Naive thymus-derived CD4-positive, alpha-beta T cell (primary cell): ENCODE measurements at regions not wholly inside any gene's neighbourhood (a gene's known extent, or its start where the extent isn't known, plus 50 kb on each side); places are given as distances from the start of the nearest gene placed in this dataset.

Experiments used
- ATAC-seq: fragments of 150-1000 bp; cut with Tn5 transposase; 2 replicates; pipeline ENCODE4 v1.10.0; 2021; ENCODE audit warnings: mild to moderate bottlenecking, moderate library complexity
- CTCF ChIA-PET: fragments of 350-600 bp; sonication (Branson Sonifier 250); formaldehyde crosslinking; loops from one replicate; lab custom pipeline; 2021; ENCODE audit warnings: antibody characterized with exemption; lab: Charles Lee
- POLR2A ChIA-PET: fragments of 350-600 bp; sonication (Branson Sonifier 250); formaldehyde crosslinking; loops from one replicate; lab custom pipeline; 2021; ENCODE audit warnings: antibody characterized with exemption, inconsistent platforms; lab: Charles Lee
- DNase-seq, 9 donors: peaks; one replicate each; pipeline versions ENCODE4 v3.0.0 to v3.0.0-alpha.2; 2020 to 2022; ENCODE audit warnings: mixed read lengths in 1 of 9
- H3K27ac ChIP-seq: one replicate; pipeline ENCODE4 v1.7.0; 2013; ENCODE audit warnings: mild to moderate bottlenecking, low read depth, low read length, moderate library complexity
- H3K27me3 ChIP-seq, 2 donors: one replicate each; pipeline ENCODE4 v1.7.0; 2013; ENCODE audit warnings: low read length in 2 of 2, mild to moderate bottlenecking in 2 of 2, moderate library complexity in 2 of 2; ENCODE audit not compliant: control insufficient read depth in 2 of 2, insufficient read depth in 2 of 2
- H3K36me3 ChIP-seq, 3 experiments: 1 replicate in 2 of 3; 2 replicates in 1 of 3; pipeline ENCODE4 v1.7.0; 2013; ENCODE audit warnings: low read length in 3 of 3, mild to moderate bottlenecking in 3 of 3, moderate library complexity in 1 of 3; ENCODE audit not compliant: insufficient read depth in 3 of 3, control insufficient read depth in 2 of 3
- H3K4me1 ChIP-seq, 2 donors: one replicate each; pipeline ENCODE4 v1.7.0; 2013; ENCODE audit warnings: low read length in 2 of 2, mild to moderate bottlenecking in 2 of 2, moderate library complexity in 1 of 2; ENCODE audit not compliant: control insufficient read depth in 2 of 2, insufficient read depth in 2 of 2
- H3K4me3 ChIP-seq: 2 replicates; pipeline ENCODE4 v1.7.0; 2013; ENCODE audit warnings: mild to moderate bottlenecking, low read length
- H3K9me3 ChIP-seq, 3 experiments: 1 replicate in 2 of 3; 2 replicates in 1 of 3; pipeline ENCODE4 v1.7.0; 2013; ENCODE audit warnings: low read length in 3 of 3; ENCODE audit not compliant: control insufficient read depth in 2 of 3
- H3K27ac Mint-ChIP-seq, 9 donors: one replicate each; pipeline ENCODE4 v1.8.0; 2020 to 2022; ENCODE audit warnings: mixed read lengths in 9 of 9, mild to moderate bottlenecking in 8 of 9, moderate library complexity in 5 of 9, inconsistent platforms in 2 of 9
- H3K27me3 Mint-ChIP-seq, 5 donors: one replicate each; pipeline ENCODE4 v1.8.0; 2021 to 2022; ENCODE audit warnings: mixed read lengths in 5 of 5, mild to moderate bottlenecking in 1 of 5
- H3K36me3 Mint-ChIP-seq, 5 donors: one replicate each; pipeline ENCODE4 v1.8.0; 2020 to 2022; ENCODE audit warnings: mixed read lengths in 5 of 5, mild to moderate bottlenecking in 3 of 5, inconsistent platforms in 1 of 5
- H3K4me1 Mint-ChIP-seq, 7 donors: one replicate each; pipeline ENCODE4 v1.8.0; 2020 to 2022; ENCODE audit warnings: mixed read lengths in 7 of 7, mild to moderate bottlenecking in 3 of 7, inconsistent platforms in 1 of 7
- H3K4me3 Mint-ChIP-seq, 10 donors: one replicate each; pipeline ENCODE4 v1.8.0; 2020 to 2022; ENCODE audit warnings: mild to moderate bottlenecking in 10 of 10, mixed read lengths in 10 of 10, moderate library complexity in 6 of 10, inconsistent platforms in 2 of 10
- H3K9me3 Mint-ChIP-seq, 11 donors: one replicate each; pipeline ENCODE4 v1.8.0; 2020 to 2022; ENCODE audit warnings: mixed read lengths in 11 of 11, mild to moderate bottlenecking in 4 of 11, inconsistent platforms in 1 of 11, moderate library complexity in 1 of 11
- intact Hi-C, 2 donors: fragments of 100-400 bp; cut with micrococcal nuclease; formaldehyde crosslinking; loops; one replicate each; pipeline ENCODE4 v1.15.1; 2023

GRCh38 chr4:10983268-10983667 lies 298.7 kb upstream of the CLNK start:
- peaks cover 0 to 3% (median 0%) of the 10 kb centered on the region in 11 donors for H3K9me3 Mint-ChIP-seq
- ATAC-seq (no peak), DNase-seq (peak in 1 of 9 donors; percentile 19)
- peaks cover 8 to 18% (median 11%) of the 10 kb centered on the region in 7 donors for H3K4me1 Mint-ChIP-seq
- no peaks in the 10 kb centered on the region for H3K4me1 ChIP-seq
- H3K36me3 Mint-ChIP-seq: no peaks in the 10 kb centered on the region
- no peak overlapping the region for H3K4me3 ChIP-seq
- H3K36me3 ChIP-seq: no peaks in the 10 kb centered on the region
- intact Hi-C loops: no loop called here
- H3K27ac Mint-ChIP-seq: no peak overlapping the region
- H3K27me3 Mint-ChIP-seq: peaks cover 0 to 4% (median 0%) of the 10 kb centered on the region in 5 donors
- ChIA-PET POLR2A (no interaction called here), CTCF (no interaction called here)
- no peak overlapping the region for H3K27ac ChIP-seq
- H3K4me3 Mint-ChIP-seq: no peak overlapping the region
- H3K27me3 ChIP-seq: no peaks in the 10 kb centered on the region
- no peaks in the 10 kb centered on the region for H3K9me3 ChIP-seq

- H3K4me3 ChIP-seq: no peak overlapping the region
- no peaks in the 10 kb centered on the region for H3K36me3 ChIP-seq
- no peaks in the 10 kb centered on the region for H3K4me1 ChIP-seq
- H3K27me3 Mint-ChIP-seq: no peaks in the 10 kb centered on the region
- no peaks in the 10 kb centered on the region for H3K36me3 Mint-ChIP-seq
- H3K27ac Mint-ChIP-seq: peak overlapping the region in 1 of 9 donors; percentile 40
- no peak overlapping the region for H3K27ac ChIP-seq
- ChIA-PET POLR2A (no interaction called here), CTCF (no interaction called here)
- H3K27me3 ChIP-seq: no peaks in the 10 kb centered on the region
- no peaks in the 10 kb centered on the region for H3K9me3 ChIP-seq
- peaks cover 8 to 18% (median 11%) of the 10 kb centered on the region in 7 donors for H3K4me1 Mint-ChIP-seq
- DNase-seq: no peak
- H3K9me3 Mint-ChIP-seq: peaks cover 0 to 5% (median 0%) of the 10 kb centered on the region in 11 donors
- ATAC-seq: no peak
- intact Hi-C loops: no loop called here
- H3K4me3 Mint-ChIP-seq: no peak overlapping the region
Measured at GRCh38 chr4:10982305-10982704, 297.7 kb upstream of the CLNK start.

GRCh38 chr4:10981576-10981975 lies 297.0 kb upstream of the CLNK start:
- POLR2A ChIA-PET: no interaction called here
- no peak overlapping the region for H3K27ac ChIP-seq
- H3K36me3 Mint-ChIP-seq: no peaks in the 10 kb centered on the region

GRCh38 chr4:10981096-10981495 lies 296.5 kb upstream of the CLNK start:
- Mint-ChIP-seq H3K27ac (no peak overlapping the region), H3K4me3 (no peak overlapping the region), H3K4me1 (peaks cover 8 to 18% (median 11%) of the 10 kb centered on the region in 7 donors), H3K9me3 (peaks cover 0 to 5% (median 0%) of the 10 kb centered on the region in 11 donors), H3K27me3 (peaks cover 0 to 1% (median 0%) of the 10 kb centered on the region in 5 donors), H3K36me3 (no peaks in the 10 kb centered on the region)
- H3K36me3 ChIP-seq: no peaks in the 10 kb centered on the region
- POLR2A ChIA-PET: no interaction called here
- no peak overlapping the region for H3K27ac ChIP-seq
- no peaks in the 10 kb centered on the region for H3K9me3 ChIP-seq
- DNase-seq (no peak), ATAC-seq (no peak)
- H3K4me3 ChIP-seq: no peak overlapping the region
- intact Hi-C loops: no loop called here
- no peaks in the 10 kb centered on the region for H3K4me1 ChIP-seq
- H3K27me3 ChIP-seq: no peaks in the 10 kb centered on the region
- CTCF ChIA-PET: no interaction called here

More at GRCh38 chr4:10981576-10981975, 297.0 kb upstream of the CLNK start:
- no peak for ATAC-seq
- Histone ChIP-seq H3K9me3 (no peaks in the 10 kb centered on the region), H3K4me1 (no peaks in the 10 kb centered on the region), H3K27me3 (no peaks in the 10 kb centered on the region), H3K36me3 (no peaks in the 10 kb centered on the region), H3K4me3 (no peak overlapping the region)
- no peak for DNase-seq
- Mint-ChIP-seq H3K27me3 (no peaks in the 10 kb centered on the region), H3K27ac (no peak overlapping the region), H3K9me3 (peaks cover 0 to 5% (median 0%) of the 10 kb centered on the region in 11 donors), H3K4me3 (no peak overlapping the region), H3K4me1 (peaks cover 8 to 18% (median 11%) of the 10 kb centered on the region in 7 donors)
- intact Hi-C loops: no loop called here
- CTCF ChIA-PET: no interaction called here

GRCh38 chr4:10979032-10979431 lies 294.5 kb upstream of the CLNK start:
- ATAC-seq (no peak), DNase-seq (no peak)
- Histone ChIP-seq H3K4me3 (no peak overlapping the region), H3K36me3 (no peaks in the 10 kb centered on the region), H3K9me3 (no peaks in the 10 kb centered on the region), H3K4me1 (no peaks in the 10 kb centered on the region), H3K27ac (no peak overlapping the region), H3K27me3 (no peaks in the 10 kb centered on the region)
- Mint-ChIP-seq H3K36me3 (no peaks in the 10 kb centered on the region), H3K9me3 (peaks cover 0 to 5% (median 0%) of the 10 kb centered on the region in 11 donors), H3K27me3 (peaks cover 0 to 9% (median 4%) of the 10 kb centered on the region in 5 donors), H3K27ac (no peak overlapping the region), H3K4me3 (no peak overlapping the region), H3K4me1 (peaks cover 8 to 18% (median 11%) of the 10 kb centered on the region in 7 donors)
- intact Hi-C loops: no loop called here
- ChIA-PET POLR2A (no interaction called here), CTCF (no interaction called here)

GRCh38 chr4:10977534-10977933 lies 293.0 kb upstream of the CLNK start:
- H3K4me3 Mint-ChIP-seq: no peak overlapping the region
- H3K36me3 Mint-ChIP-seq: no peaks in the 10 kb centered on the region
- DNase-seq: no peak
- ChIA-PET POLR2A (no interaction called here), CTCF (no interaction called here)
- no peaks in the 10 kb centered on the region for H3K27me3 ChIP-seq
- H3K27ac Mint-ChIP-seq: no peak overlapping the region
- peaks cover 0 to 13% (median 4%) of the 10 kb centered on the region in 5 donors for H3K27me3 Mint-ChIP-seq
- no peaks in the 10 kb centered on the region for H3K36me3 ChIP-seq
- H3K4me1 ChIP-seq: no peaks in the 10 kb centered on the region
- intact Hi-C loops: no loop called here
- no peak overlapping the region for H3K4me3 ChIP-seq
- peaks cover 0 to 6% (median 3%) of the 10 kb centered on the region in 7 donors for H3K4me1 Mint-ChIP-seq
- no peak overlapping the region for H3K27ac ChIP-seq
- H3K9me3 Mint-ChIP-seq: peaks cover 0 to 9% (median 0%) of the 10 kb centered on the region in 11 donors
- ATAC-seq: no peak
- H3K9me3 ChIP-seq: no peaks in the 10 kb centered on the region

GRCh38 chr4:10974371-10974770 lies 289.8 kb upstream of the CLNK start:
- Mint-ChIP-seq H3K27ac (no peak overlapping the region), H3K4me1 (no peaks in the 10 kb centered on the region), H3K9me3 (peaks cover 0 to 9% (median 0%) of the 10 kb centered on the region in 11 donors), H3K27me3 (peaks cover 0 to 13% (median 4%) of the 10 kb centered on the region in 5 donors), H3K36me3 (no peaks in the 10 kb centered on the region), H3K4me3 (no peak overlapping the region)
- Histone ChIP-seq H3K36me3 (no peaks in the 10 kb centered on the region), H3K27ac (no peak overlapping the region), H3K4me1 (no peaks in the 10 kb centered on the region), H3K9me3 (no peaks in the 10 kb centered on the region), H3K27me3 (no peaks in the 10 kb centered on the region), H3K4me3 (no peak overlapping the region)
- intact Hi-C loops: no loop called here
- no peak for ATAC-seq
- ChIA-PET CTCF (no interaction called here), POLR2A (no interaction called here)
- no peak for DNase-seq
